ENCODE measurements at regions not wholly inside any gene's neighbourhood (a gene's known extent, or its start where the extent isn't known, plus 50 kb on each side); places are given as distances from the start of the nearest gene placed in this dataset.

DNA sequence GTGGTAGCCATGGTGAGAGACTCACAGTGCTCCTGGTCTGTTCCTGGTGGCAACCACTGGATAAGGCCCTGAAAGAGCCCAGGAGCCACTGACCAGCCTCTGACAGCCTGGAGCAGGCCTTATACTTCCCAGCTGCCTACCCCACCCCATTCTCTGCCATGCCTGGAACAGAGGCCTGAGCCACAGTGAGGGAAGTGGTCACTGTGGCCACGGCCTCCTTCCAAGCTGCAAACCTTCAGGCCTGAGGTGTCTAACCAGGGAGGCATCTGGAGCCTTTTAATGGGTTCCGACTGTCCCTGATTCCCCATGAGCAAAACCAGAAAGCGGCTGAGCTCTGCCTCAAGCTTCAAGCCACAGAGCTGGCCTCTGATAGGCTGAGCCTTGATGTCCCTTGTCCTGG is 113.0 kb upstream of the SIRPA start:
- Histone ChIP-seq H4K20me1 (ENCODE audit: low read depth, low read length) (no peaks in the 10 kb centered on the region), H3K9me3 (ENCODE audit: insufficient read depth, low read length) (no peaks in the 10 kb centered on the region), H3K4me3 (ENCODE audit: insufficient read depth, low read length, poor library complexity, severe bottlenecking) (no peak overlapping the region), H3K9ac (ENCODE audit: low read length) (no peak overlapping the region), H3K36me3 (ENCODE audit: low read length) (no peaks in the 10 kb centered on the region), H3K9me2 (replicated peaks; ENCODE audit: insufficient read depth, low read length) (no peaks in the 10 kb centered on the region), H3K27me3 (ENCODE audit: low read length) (no peaks in the 10 kb centered on the region), H2AFZ (ENCODE audit: low read depth, low read length, severe bottlenecking) (no peak overlapping the region), H3F3A (ENCODE audit: insufficient read depth) (no peaks in the 10 kb centered on the region), H3K4me2 (ENCODE audit: low read depth, low read length, poor library complexity, severe bottlenecking) (no peak overlapping the region), H3K27ac (ENCODE audit: low read depth, low read length) (no peak overlapping the region), H3K79me2 (ENCODE audit: insufficient read depth, low read length) (no peaks in the 10 kb centered on the region)
- TF ChIP-seq EZH2phosphoT487 (conservative IDR thresholded peaks at IDR 0.05; ENCODE audit: low read length): no peak
- TF ChIP-seq, protein P1, sequence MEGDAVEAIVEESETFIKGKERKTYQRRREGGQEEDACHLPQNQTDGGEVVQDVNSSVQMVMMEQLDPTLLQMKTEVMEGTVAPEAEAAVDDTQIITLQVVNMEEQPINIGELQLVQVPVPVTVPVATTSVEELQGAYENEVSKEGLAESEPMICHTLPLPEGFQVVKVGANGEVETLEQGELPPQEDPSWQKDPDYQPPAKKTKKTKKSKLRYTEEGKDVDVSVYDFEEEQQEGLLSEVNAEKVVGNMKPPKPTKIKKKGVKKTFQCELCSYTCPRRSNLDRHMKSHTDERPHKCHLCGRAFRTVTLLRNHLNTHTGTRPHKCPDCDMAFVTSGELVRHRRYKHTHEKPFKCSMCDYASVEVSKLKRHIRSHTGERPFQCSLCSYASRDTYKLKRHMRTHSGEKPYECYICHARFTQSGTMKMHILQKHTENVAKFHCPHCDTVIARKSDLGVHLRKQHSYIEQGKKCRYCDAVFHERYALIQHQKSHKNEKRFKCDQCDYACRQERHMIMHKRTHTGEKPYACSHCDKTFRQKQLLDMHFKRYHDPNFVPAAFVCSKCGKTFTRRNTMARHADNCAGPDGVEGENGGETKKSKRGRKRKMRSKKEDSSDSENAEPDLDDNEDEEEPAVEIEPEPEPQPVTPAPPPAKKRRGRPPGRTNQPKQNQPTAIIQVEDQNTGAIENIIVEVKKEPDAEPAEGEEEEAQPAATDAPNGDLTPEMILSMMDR (IDR thresholded peaks at IDR 0.05; ENCODE audit: insufficient read depth, low read length, poor library complexity, severe bottlenecking): no peak

DNA sequence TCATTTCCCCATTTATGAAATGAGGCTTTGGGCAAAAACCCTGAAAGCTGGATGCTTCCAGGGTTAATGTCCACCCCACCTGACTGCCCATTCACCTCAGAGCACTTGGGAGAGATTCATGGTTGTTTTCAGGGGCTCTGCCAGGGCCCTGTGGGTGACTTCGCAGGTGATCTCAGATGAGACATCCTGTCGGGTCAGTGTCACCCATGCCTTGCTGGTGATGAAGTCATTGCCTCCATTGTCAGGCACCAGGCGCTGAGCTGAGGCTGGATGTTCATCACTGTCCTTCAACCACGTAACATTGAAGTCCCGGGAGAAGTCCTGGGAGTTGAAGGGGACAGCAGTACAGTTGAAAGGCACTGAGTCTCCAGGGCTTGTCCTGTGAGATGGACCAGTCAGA is 115.6 kb upstream of the SIRPA start:
- no peaks in the 10 kb centered on the region for H3F3A ChIP-seq (ENCODE audit: insufficient read depth)
- TF ChIP-seq EZH2phosphoT487 (conservative IDR thresholded peaks at IDR 0.05; ENCODE audit: low read length): no peak

DNA sequence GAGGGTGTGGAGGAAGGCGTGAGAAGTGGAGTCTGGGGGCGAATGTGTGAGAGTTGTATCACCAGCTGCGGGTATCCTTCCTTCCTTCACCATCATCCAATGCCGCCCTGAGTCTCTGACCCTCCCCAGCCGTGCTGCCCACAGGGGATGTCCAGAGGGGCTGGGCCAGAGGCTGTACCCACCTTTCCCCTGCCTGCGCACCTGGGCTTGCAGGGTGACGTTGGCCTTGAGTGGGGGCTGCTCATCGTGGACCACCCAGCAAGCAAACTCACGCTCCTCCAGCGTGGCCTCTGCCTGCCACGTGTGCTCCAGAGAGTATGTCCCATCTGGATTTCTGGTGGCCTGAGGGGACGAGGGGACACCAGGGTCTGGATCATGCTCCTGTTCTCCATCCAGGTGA is 116.9 kb upstream of the SIRPA start:
- no peak for TF ChIP-seq EZH2phosphoT487 (conservative IDR thresholded peaks at IDR 0.05; ENCODE audit: low read length)
- TF ChIP-seq, protein P1 (IDR thresholded peaks at IDR 0.05; ENCODE audit: insufficient read depth, low read length, poor library complexity, severe bottlenecking): no peak
- Histone ChIP-seq H4K20me1 (ENCODE audit: low read depth, low read length) (no peaks in the 10 kb centered on the region), H3K9me2 (replicated peaks; ENCODE audit: insufficient read depth, low read length) (no peaks in the 10 kb centered on the region), H3K9ac (ENCODE audit: low read length) (no peak overlapping the region), H3K4me2 (ENCODE audit: low read depth, low read length, poor library complexity, severe bottlenecking) (no peak overlapping the region), H3K36me3 (ENCODE audit: low read length) (no peaks in the 10 kb centered on the region), H3K4me3 (ENCODE audit: insufficient read depth, low read length, poor library complexity, severe bottlenecking) (no peak overlapping the region), H3K9me3 (ENCODE audit: insufficient read depth, low read length) (no peaks in the 10 kb centered on the region), H3K27ac (ENCODE audit: low read depth, low read length) (no peak overlapping the region), H2AFZ (ENCODE audit: low read depth, low read length, severe bottlenecking) (no peak overlapping the region), H3F3A (ENCODE audit: insufficient read depth) (no peaks in the 10 kb centered on the region), H3K27me3 (ENCODE audit: low read length) (no peaks in the 10 kb centered on the region), H3K79me2 (ENCODE audit: insufficient read depth, low read length) (no peaks in the 10 kb centered on the region)

More for the DNA sequence above, 115.6 kb upstream of the SIRPA start:
- no peaks in the 10 kb centered on the region for H3K36me3 ChIP-seq (ENCODE audit: low read length)
- no peak overlapping the region for H2AFZ ChIP-seq (ENCODE audit: low read depth, low read length, severe bottlenecking)
- H3K9ac ChIP-seq (ENCODE audit: low read length): no peak overlapping the region
- H3K4me3 ChIP-seq (ENCODE audit: insufficient read depth, low read length, poor library complexity, severe bottlenecking): no peak overlapping the region
- no peaks in the 10 kb centered on the region for H3K9me2 ChIP-seq (replicated peaks; ENCODE audit: insufficient read depth, low read length)
- no peaks in the 10 kb centered on the region for H4K20me1 ChIP-seq (ENCODE audit: low read depth, low read length)
- no peaks in the 10 kb centered on the region for H3K9me3 ChIP-seq (ENCODE audit: insufficient read depth, low read length)
- H3K27me3 ChIP-seq (ENCODE audit: low read length): no peaks in the 10 kb centered on the region
- H3K4me2 ChIP-seq (ENCODE audit: low read depth, low read length, poor library complexity, severe bottlenecking): no peak overlapping the region
- H3K79me2 ChIP-seq (ENCODE audit: insufficient read depth, low read length): no peaks in the 10 kb centered on the region
- H3K27ac ChIP-seq (ENCODE audit: low read depth, low read length): no peak overlapping the region

DNA sequence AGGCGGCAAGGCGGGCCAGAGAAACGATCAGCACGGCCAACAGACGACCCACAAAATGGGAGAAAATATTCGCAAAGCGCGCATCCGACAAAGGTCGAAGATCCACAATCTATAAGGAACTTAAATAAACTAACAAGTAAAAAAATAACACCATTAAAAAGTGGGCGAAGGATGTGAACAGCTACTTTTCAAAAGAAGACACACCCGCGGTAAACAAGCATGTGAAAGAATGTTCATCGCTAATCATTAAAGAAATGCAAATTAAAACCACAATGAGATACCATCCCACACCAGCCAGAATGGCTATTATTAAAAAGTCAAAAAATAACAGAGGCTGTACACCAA is 117.8 kb upstream of the SIRPA start:
- no peak for TF ChIP-seq EZH2phosphoT487 (conservative IDR thresholded peaks at IDR 0.05; ENCODE audit: low read length)
- TF ChIP-seq, protein P1 (IDR thresholded peaks at IDR 0.05; ENCODE audit: insufficient read depth, low read length, poor library complexity, severe bottlenecking): no peak
- H3K79me2 ChIP-seq (ENCODE audit: insufficient read depth, low read length): no peaks in the 10 kb centered on the region
- H3K27ac ChIP-seq (ENCODE audit: low read depth, low read length): no peak overlapping the region
- no peaks in the 10 kb centered on the region for H3F3A ChIP-seq (ENCODE audit: insufficient read depth)
- H3K9me2 ChIP-seq (replicated peaks; ENCODE audit: insufficient read depth, low read length): no peaks in the 10 kb centered on the region
- no peaks in the 10 kb centered on the region for H3K27me3 ChIP-seq (ENCODE audit: low read length)
- H3K9me3 ChIP-seq (ENCODE audit: insufficient read depth, low read length): no peaks in the 10 kb centered on the region
- peak overlapping the region; percentile 99 for H2AFZ ChIP-seq (ENCODE audit: low read depth, low read length, severe bottlenecking)
- peak overlapping the region; percentile 71 for H3K4me2 ChIP-seq (ENCODE audit: low read depth, low read length, poor library complexity, severe bottlenecking)
- H3K36me3 ChIP-seq (ENCODE audit: low read length): no peaks in the 10 kb centered on the region
- H3K4me3 ChIP-seq (ENCODE audit: insufficient read depth, low read length, poor library complexity, severe bottlenecking): peak overlapping the region; percentile 61
- no peaks in the 10 kb centered on the region for H4K20me1 ChIP-seq (ENCODE audit: low read depth, low read length)
- H3K9ac ChIP-seq (ENCODE audit: low read length): peak overlapping the region; percentile 63
